K562 (cell line): ENCODE measurements at regions not wholly inside any gene's neighbourhood (a gene's known extent, or its start where the extent isn't known, plus 50 kb on each side); places are given as distances from the start of the nearest gene placed in this dataset.

Experiments used
- ATAC-seq: fragments of 200-7000 bp; cut with Tn5 transposase; 3 replicates; pipeline ENCODE4 v1.9.1; 2020; ENCODE audit warnings: moderate library complexity
- BruUV-seq: library from RNA; stranded (reverse); fragments of 400-500 nt; replicated peaks from 2 replicates; lab custom pipeline; 2021; lab: Mats Ljungman, UMichigan
- CTCF ChIA-PET: fragments of 300-600 bp; formaldehyde crosslinking; extraction: SDS; loops from one replicate; lab custom pipeline; 2021; ENCODE audit warnings: low intra/inter-chr PET ratio; lab: Yijun Ruan, JAX
- POLR2A ChIA-PET: fragments of 300-600, 350-650 bp; sonication (Branson Sonifier 250); formaldehyde crosslinking; extraction: SDS; loops from one replicate; lab custom pipeline; 2021; ENCODE audit warnings: antibody characterized with exemption, inconsistent platforms; lab: Yijun Ruan, JAX
- DNase-seq, 4 experiments: peaks; one replicate each; pipeline versions ENCODE4 v3.0.0 to v3.0.0-alpha.2; 2011 to 2018; ENCODE audit warnings: low spot score in 3 of 4, mixed read lengths in 3 of 4; ENCODE audit errors: extremely low read depth in 1 of 4
- FAIRE-seq: peaks from 2 replicates; lab custom pipeline; 2011; peaks lifted over from hg19 to GRCh38; lab: Jason Lieb, UNC
- H2AFZ ChIP-seq: 2 replicates; pipeline ENCODE4 v1.6.0; 2011; ENCODE audit warnings: low read depth, low read length, control low read depth, inconsistent platforms
- H3K27ac ChIP-seq: fragments of 200-600 bp; 3 replicates; pipeline ENCODE4 v1.8.0; 2011; ENCODE audit warnings: low read depth, mild to moderate bottlenecking, control low read depth, inconsistent platforms, low read length, moderate library complexity, mixed read lengths; ENCODE audit errors: extremely low read depth
- H3K27me3 ChIP-seq, 2 experiments: fragments of 300-600 bp in 1 of 2; 2 replicates in 1 of 2; 3 replicates in 1 of 2; pipeline versions ENCODE4 v1.6.0 to v1.8.0; 2011; ENCODE audit warnings: inconsistent platforms in 2 of 2, low read length in 2 of 2, mild to moderate bottlenecking in 1 of 2, mixed read lengths in 1 of 2, moderate library complexity in 1 of 2; ENCODE audit not compliant: control insufficient read depth in 2 of 2, insufficient read depth in 2 of 2
- H3K36me3 ChIP-seq: fragments of 300-600 bp; 3 replicates; pipeline ENCODE4 v1.8.0; 2011; ENCODE audit warnings: mild to moderate bottlenecking, low read length, inconsistent platforms; ENCODE audit not compliant: control insufficient read depth, insufficient read depth
- H3K4me1 ChIP-seq, 2 experiments: fragments of 200-600 bp in 1 of 2; replicated peaks in 1 of 2; 2 replicates in 1 of 2; 3 replicates in 1 of 2; pipeline versions ENCODE4 v1.5.1 to v1.8.0; 2011; ENCODE audit warnings: inconsistent platforms in 2 of 2, low read length in 2 of 2, mild to moderate bottlenecking in 1 of 2, mixed read lengths in 1 of 2, moderate library complexity in 1 of 2; ENCODE audit not compliant: control insufficient read depth in 2 of 2, insufficient read depth in 2 of 2
- H3K4me2 ChIP-seq: 2 replicates; pipeline ENCODE4 v1.6.1; 2011; ENCODE audit warnings: low read length, control low read depth, inconsistent platforms, mixed read lengths; ENCODE audit not compliant: insufficient read depth
- H3K4me3 ChIP-seq: fragments of 200-600 bp; sonication (generic), shearing (Covaris generic); 2 replicates; pipeline ENCODE4 v1.5.1; 2016; ENCODE audit warnings: control low read depth, inconsistent platforms
- H3K79me2 ChIP-seq: fragments of 200-600 bp; 3 replicates; pipeline ENCODE4 v1.8.0; 2011; ENCODE audit warnings: low read length, inconsistent platforms; ENCODE audit not compliant: control insufficient read depth, insufficient read depth
- H3K9ac ChIP-seq, 2 experiments: 2 replicates each; pipeline versions ENCODE4 v1.6.0 to v1.6.1; 2011; ENCODE audit warnings: low read depth in 2 of 2, low read length in 2 of 2, control low read depth in 1 of 2, inconsistent platforms in 1 of 2, mild to moderate bottlenecking in 1 of 2, mixed read lengths in 1 of 2; ENCODE audit not compliant: insufficient read depth in 1 of 2
- H3K9me1 ChIP-seq: one replicate; pipeline ENCODE4 v1.6.0; 2011; ENCODE audit warnings: inconsistent platforms, mild to moderate bottlenecking, low read length, moderate library complexity; ENCODE audit not compliant: control insufficient read depth, insufficient read depth
- H3K9me3 ChIP-seq: replicated peaks from 2 replicates; pipeline ENCODE4 v1.5.1; 2011; ENCODE audit warnings: low read depth, low read length, inconsistent platforms; ENCODE audit not compliant: control insufficient read depth, insufficient read depth
- H4K20me1 ChIP-seq: replicated peaks from 2 replicates; pipeline ENCODE4 v1.6.1; 2011; ENCODE audit warnings: low read length, inconsistent platforms, mixed read lengths; ENCODE audit not compliant: control insufficient read depth, insufficient read depth
- COPS2 ChIP-seq: fragments of 450-650 bp; conservative IDR thresholded peaks from 2 replicates; pipeline ENCODE4 v1.6.1; 2016; ENCODE audit warnings: mild to moderate bottlenecking, moderate library complexity
- KLF6 ChIP-seq: fragments of 250-450 bp; sonication (Bioruptor Pico); IDR thresholded peaks from 2 replicates; pipeline ENCODE4 v1.4.0; 2020; ENCODE audit warnings: mild to moderate bottlenecking, moderate library complexity, borderline replicate concordance
- LCOR ChIP-seq: sonication (generic); formaldehyde crosslinking; IDR thresholded peaks from 2 replicates; pipeline ENCODE4 v1.8.0; 2022; ENCODE audit warnings: mild to moderate bottlenecking, missing genetic modification reagents
- NKRF ChIP-seq: fragments of 450-650 bp; IDR thresholded peaks from 2 replicates; pipeline ENCODE4 v1.6.1; 2016; ENCODE audit warnings: borderline replicate concordance
- NR2F6 ChIP-seq: fragments of 450-650 bp; formaldehyde crosslinking; IDR thresholded peaks from 2 replicates; pipeline ENCODE4 v1.4.0; 2020; ENCODE audit warnings: mild to moderate bottlenecking
- PHF20 ChIP-seq: fragments of 450-650 bp; IDR thresholded peaks from 2 replicates; pipeline ENCODE4 v1.6.1; 2018; ENCODE audit not compliant: partially characterized antibody
- SIX5 ChIP-seq, 2 experiments: IDR thresholded peaks; 2 replicates each; pipeline ENCODE4 v1.6.1; 2011; ENCODE audit warnings: low read length in 2 of 2, borderline replicate concordance in 1 of 2, low read depth in 1 of 2, mild to moderate bottlenecking in 1 of 2, moderate library complexity in 1 of 2; ENCODE audit not compliant: insufficient read depth in 1 of 2
- U2AF1 ChIP-seq: fragments of 200-400 bp; formaldehyde crosslinking; optimal IDR thresholded peaks from 2 replicates; pipeline ENCODE3; 2017; ENCODE audit warnings: mild to moderate bottlenecking, low read depth, low read length, moderate library complexity
- ZBTB7A ChIP-seq: IDR thresholded peaks from 2 replicates; pipeline ENCODE4 v1.6.1; 2011; ENCODE audit warnings: low read depth, mild to moderate bottlenecking, low read length, moderate library complexity, borderline replicate concordance; ENCODE audit not compliant: control insufficient read depth
- ZBTB9 ChIP-seq: fragments of 450-650 bp; formaldehyde crosslinking; IDR thresholded peaks from 2 replicates; pipeline ENCODE4 v1.4.0; 2020; ENCODE audit warnings: mild to moderate bottlenecking, moderate library complexity
- ZNF184 ChIP-seq: sonication (generic); formaldehyde crosslinking; IDR thresholded peaks from 2 replicates; pipeline ENCODE4 v1.5.0; 2020; ENCODE audit warnings: missing genetic modification reagents
- ZNF408 ChIP-seq: fragments of 250-450 bp; sonication (Bioruptor Pico); IDR thresholded peaks from 2 replicates; pipeline ENCODE4 v1.4.0; 2020; ENCODE audit warnings: low read depth, mild to moderate bottlenecking, moderate library complexity
- WGBS: fragments of 100-300 bp; shearing (Covaris generic); methylation state at CpG from one replicate; pipeline ENCODE4 v1.1.6; 2016; ENCODE audit warnings: low coverage, mixed read lengths; ENCODE audit not compliant: insufficient coverage; ENCODE audit errors: missing lambda C conversion rate; 5-methylcytosine and 5-hydroxymethylcytosine counted together
- in situ Hi-C: fragments of 300-500 bp; cut with MboI; formaldehyde crosslinking; loops from 4 replicates; pipeline ENCODE4 v1.15.0; 2018; ENCODE audit warnings: inconsistent platforms, mixed read lengths
- intact Hi-C: fragments of 100-400 bp; cut with micrococcal nuclease; formaldehyde crosslinking; loops from 2 replicates; pipeline ENCODE4 v1.14.2; 2022

GRCh38 chr9:7861086-7861485, 61.5 kb upstream of the DMAC1 start:
- WGBS = 0% methylated on average over 2 of the region's 2 CpGs
- no peak for DNase-seq
- intact Hi-C loops = no loop called here

More at GRCh38 chr9:7861086-7861485, 61.5 kb upstream of the DMAC1 start:
- H3K9ac ChIP-seq = no peak overlapping the region
- H3K9me1 ChIP-seq = no peaks in the 10 kb centered on the region
- POLR2A ChIA-PET = no interaction called here
- H3K27me3 ChIP-seq = no peaks in the 10 kb centered on the region
- no peak overlapping the region for H3K4me3 ChIP-seq
- no peaks in the 10 kb centered on the region for H3K9me3 ChIP-seq
- no peaks in the 10 kb centered on the region for H3K36me3 ChIP-seq
- in situ Hi-C loops = no loop called here
- ATAC-seq (no peak), FAIRE-seq (no peak)
- TF ChIP-seq ZBTB9 (CRISPR knock-in tag) (no peak), KLF6 (CRISPR knock-in tag) (no peak), COPS2 (no peak), SIX5 (IDR thresholded peaks at IDR 0.05; ENCODE audit: borderline replicate concordance in 1 of 2, insufficient read depth in 1 of 2, low read depth in 1 of 2, low read length in 2 of 2) (no peak), PHF20 (no peak), U2AF1 (no peak), LCOR (CRISPR knock-in tag) (no peak), NKRF (no peak), NR2F6 (no peak), ZNF408 (CRISPR knock-in tag) (no peak), ZNF184 (CRISPR knock-in tag) (no peak), ZBTB7A (no peak)
- CTCF ChIA-PET = no interaction called here
- no peak overlapping the region for H3K27ac ChIP-seq
- H4K20me1 ChIP-seq = no peaks in the 10 kb centered on the region
- H3K4me2 ChIP-seq = no peak overlapping the region
- no peaks in the 10 kb centered on the region for H3K79me2 ChIP-seq
- no peaks in the 10 kb centered on the region for H3K4me1 ChIP-seq
- no peak overlapping the region for H2AFZ ChIP-seq
- no TSS peak for BruUV-seq
